NB4 (cell line): ENCODE measurements at regions not wholly inside any gene's neighbourhood (a gene's known extent, or its start where the extent isn't known, plus 50 kb on each side); places are given as distances from the start of the nearest gene placed in this dataset.

Experiments used
- DNase-seq: peaks from one replicate; pipeline ENCODE4 v3.0.0; 2010; ENCODE audit warnings: low read depth
- H3K4me3 ChIP-seq: one replicate; pipeline ENCODE4 v1.5.1; 2011; ENCODE audit warnings: mild to moderate bottlenecking, low read depth, low read length, moderate library complexity
- MYC ChIP-seq: IDR thresholded peaks from 2 replicates; pipeline ENCODE4 v1.6.1; 2011; ENCODE audit warnings: low read depth, low read length
- POLR2A ChIP-seq: IDR thresholded peaks from 2 replicates; pipeline ENCODE4 v1.6.1; 2011; ENCODE audit warnings: mild to moderate bottlenecking; ENCODE audit not compliant: insufficient read length; ENCODE audit errors: extremely low read depth
- TF ChIP-seq, protein P1 (sequence below): IDR thresholded peaks from one replicate; pipeline ENCODE4 v1.5.1; 2012; ENCODE audit warnings: low read depth, low read length
- TF ChIP-seq, protein P2 (sequence below): IDR thresholded peaks from 2 replicates; pipeline ENCODE4 v1.6.1; 2011; ENCODE audit warnings: low read depth, low read length

DNA sequence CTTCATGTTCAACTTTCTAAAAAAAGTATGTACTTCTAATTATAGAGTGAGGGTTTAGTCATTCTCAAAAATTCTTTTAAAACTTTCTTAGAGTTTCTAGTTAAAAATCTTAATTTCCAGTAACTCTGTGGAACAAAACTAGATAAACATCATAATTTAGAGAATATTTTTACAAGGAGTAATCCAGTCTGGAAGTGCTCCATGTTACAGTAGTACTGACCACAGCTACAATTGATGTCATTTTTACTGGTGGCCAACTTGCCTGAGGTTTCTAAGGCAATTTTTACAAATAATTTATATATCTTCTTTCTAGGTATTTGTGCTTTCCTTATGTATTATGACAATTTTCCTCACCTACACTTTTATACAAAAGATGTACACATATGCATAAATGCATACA is 490.4 kb downstream of the CENPC start:
- TF ChIP-seq, protein P1, sequence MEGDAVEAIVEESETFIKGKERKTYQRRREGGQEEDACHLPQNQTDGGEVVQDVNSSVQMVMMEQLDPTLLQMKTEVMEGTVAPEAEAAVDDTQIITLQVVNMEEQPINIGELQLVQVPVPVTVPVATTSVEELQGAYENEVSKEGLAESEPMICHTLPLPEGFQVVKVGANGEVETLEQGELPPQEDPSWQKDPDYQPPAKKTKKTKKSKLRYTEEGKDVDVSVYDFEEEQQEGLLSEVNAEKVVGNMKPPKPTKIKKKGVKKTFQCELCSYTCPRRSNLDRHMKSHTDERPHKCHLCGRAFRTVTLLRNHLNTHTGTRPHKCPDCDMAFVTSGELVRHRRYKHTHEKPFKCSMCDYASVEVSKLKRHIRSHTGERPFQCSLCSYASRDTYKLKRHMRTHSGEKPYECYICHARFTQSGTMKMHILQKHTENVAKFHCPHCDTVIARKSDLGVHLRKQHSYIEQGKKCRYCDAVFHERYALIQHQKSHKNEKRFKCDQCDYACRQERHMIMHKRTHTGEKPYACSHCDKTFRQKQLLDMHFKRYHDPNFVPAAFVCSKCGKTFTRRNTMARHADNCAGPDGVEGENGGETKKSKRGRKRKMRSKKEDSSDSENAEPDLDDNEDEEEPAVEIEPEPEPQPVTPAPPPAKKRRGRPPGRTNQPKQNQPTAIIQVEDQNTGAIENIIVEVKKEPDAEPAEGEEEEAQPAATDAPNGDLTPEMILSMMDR = no peak
- TF ChIP-seq, protein P2, sequence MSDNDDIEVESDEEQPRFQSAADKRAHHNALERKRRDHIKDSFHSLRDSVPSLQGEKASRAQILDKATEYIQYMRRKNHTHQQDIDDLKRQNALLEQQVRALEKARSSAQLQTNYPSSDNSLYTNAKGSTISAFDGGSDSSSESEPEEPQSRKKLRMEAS = no peak
- TF ChIP-seq MYC (no peak), POLR2A (no peak)
- DNase-seq = no peak
- H3K4me3 ChIP-seq = no peak overlapping the region

DNA sequence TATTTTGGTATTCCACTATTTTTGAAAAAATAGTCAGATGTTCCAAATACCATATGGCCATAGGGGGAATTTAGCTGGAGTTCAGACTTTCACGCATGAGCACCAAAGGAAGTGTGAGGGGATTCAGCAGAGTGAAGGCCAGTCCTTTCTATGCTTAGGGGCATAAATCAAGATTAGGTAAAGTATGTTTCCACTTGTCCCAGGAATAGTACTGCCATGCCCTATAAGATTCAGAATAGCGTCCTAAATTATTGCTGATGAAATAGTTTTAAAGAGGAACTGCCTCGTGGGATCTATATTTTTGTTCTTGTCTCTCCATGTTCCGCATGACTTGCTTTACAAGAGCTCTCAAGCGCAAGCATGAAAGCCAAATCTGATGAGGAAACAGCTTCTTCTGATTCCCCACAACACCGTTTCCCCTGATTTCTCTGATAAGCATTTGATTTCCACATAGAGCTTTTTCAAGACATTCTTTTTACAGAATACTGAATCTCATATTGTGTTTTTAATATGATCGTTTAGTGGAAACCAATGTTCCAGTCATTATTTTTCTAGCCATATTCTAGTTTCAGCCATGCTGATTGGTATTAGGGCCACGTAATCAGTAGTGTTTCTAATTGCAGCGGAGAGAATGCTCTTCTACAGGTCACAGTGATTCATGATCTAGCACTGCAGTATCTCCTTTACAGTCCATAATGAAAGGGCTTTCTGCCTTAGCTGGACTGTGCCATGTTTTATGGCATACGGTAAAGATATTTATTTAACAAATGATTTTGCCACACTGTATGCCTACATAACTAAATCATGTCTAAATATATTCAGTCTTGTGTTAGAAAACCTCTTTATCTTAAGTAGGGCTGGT is 492.3 kb downstream of the CENPC start:
- H3K4me3 ChIP-seq = no peak overlapping the region
- TF ChIP-seq, protein P2 = no peak
- TF ChIP-seq, protein P1 = no peak
- TF ChIP-seq MYC (no peak), POLR2A (no peak)
- DNase-seq = no peak

DNA sequence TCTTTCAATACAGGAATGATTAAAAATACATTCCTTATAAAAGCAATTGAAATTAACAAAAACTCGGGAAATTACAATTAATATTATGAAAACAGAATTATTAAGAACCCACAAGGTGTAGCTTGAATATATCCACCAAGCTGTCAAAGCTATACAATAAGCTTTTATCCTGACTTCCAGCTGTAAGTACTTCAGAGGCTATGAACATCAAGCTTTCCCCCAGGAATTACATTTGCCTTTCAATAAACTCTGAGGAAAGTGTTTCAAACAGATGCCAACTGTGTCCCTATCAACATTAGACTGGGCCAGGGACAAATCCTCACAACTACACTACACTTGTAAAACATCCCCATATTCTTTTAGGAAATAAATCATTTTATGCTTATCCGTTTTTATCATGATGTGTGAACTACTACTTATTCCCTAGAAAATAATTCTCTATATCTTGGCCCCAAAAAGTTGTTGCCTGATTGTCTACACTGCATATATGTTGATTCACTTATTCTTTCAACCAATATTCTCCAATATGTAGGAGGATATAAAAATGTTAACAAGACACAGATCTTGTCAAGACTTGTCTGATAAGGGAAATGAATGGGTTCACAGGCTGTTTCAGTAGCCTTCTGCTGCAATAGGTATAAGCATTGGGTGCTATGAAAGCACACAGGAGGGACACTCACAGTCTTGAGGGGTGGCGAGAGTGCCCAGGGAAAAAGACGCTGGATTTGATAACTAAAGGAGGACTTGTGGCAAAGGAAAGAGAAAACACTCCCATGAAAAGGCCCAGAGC is 494.1 kb downstream of the CENPC start:
- no peak overlapping the region for H3K4me3 ChIP-seq
- TF ChIP-seq, protein P2 = no peak
- no peak for TF ChIP-seq MYC
- TF ChIP-seq POLR2A = no peak
- TF ChIP-seq, protein P1 = no peak
- no peak for DNase-seq

DNA sequence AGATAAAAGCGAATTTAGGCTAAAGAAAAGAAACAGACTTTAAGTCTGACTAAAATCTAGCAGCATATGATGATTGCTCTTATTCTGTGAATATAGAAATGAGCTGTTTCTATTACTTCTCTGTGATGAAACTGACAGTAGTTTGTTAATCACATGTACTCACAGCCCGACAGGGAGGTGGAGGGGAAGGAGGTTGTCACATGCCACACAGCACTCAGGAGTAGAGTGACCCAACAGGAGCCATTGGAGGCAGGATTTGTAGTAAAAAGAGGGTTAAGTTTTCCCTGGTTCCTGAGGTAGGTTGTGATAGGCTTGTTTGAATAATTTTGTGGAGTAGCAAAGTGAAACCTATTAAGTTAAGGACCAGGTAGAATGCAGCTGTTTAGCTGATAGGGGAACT is 495.9 kb downstream of the CENPC start:
- no peak for DNase-seq
- TF ChIP-seq POLR2A (no peak), MYC (no peak)
- TF ChIP-seq, protein P2 = no peak
- TF ChIP-seq, protein P1 = no peak
- no peak overlapping the region for H3K4me3 ChIP-seq

DNA sequence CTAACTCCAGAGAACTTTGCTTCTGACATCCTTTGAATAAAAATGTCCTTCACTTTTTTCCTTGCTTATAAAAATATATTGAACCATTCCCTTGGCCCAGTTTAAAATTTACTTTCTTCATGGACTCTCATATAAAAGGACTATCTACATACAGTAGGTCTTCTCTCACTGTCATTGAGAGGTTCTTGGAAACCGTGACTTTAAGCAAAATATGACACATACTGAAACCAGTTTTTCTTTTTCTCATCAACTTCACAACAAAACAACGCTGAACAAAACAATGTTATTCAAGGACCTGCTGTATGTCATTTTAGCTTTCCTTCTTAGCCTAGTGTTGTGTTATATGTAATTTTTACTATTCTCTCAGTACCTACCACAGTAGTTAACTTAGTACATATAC is 496.8 kb downstream of the CENPC start:
- no peak for TF ChIP-seq MYC
- TF ChIP-seq POLR2A = no peak
- TF ChIP-seq, protein P2 = no peak
- TF ChIP-seq, protein P1 = no peak
- H3K4me3 ChIP-seq = no peak overlapping the region
- no peak for DNase-seq
